ENCODE measurements at regions not wholly inside any gene's neighbourhood (a gene's known extent, or its start where the extent isn't known, plus 50 kb on each side); places are given as distances from the start of the nearest gene placed in this dataset.

- DNase-seq: no peak
Measured at GRCh38 chr1:55947446-55947845, 631.9 kb downstream of the PLPP3 start.

- DNase-seq: no peak
Measured at GRCh38 chr1:55943721-55944435, 635.5 kb downstream of the PLPP3 start.

- no peak for DNase-seq
Measured at GRCh38 chr1:55943012-55943411, 636.4 kb downstream of the PLPP3 start.

GRCh38 chr1:55939866-55940265 lies 639.5 kb downstream of the PLPP3 start:
- DNase-seq: no peak

- no peak for DNase-seq
Measured at GRCh38 chr1:55938861-55939260, 640.5 kb downstream of the PLPP3 start.

GRCh38 chr1:55938376-55938850 lies 641.0 kb downstream of the PLPP3 start:
- DNase-seq: no peak

GRCh38 chr1:55937840-55938375 lies 641.5 kb downstream of the PLPP3 start:
- no peak for DNase-seq

GRCh38 chr1:55935236-55935635 lies 644.1 kb downstream of the PLPP3 start:
- no peak for DNase-seq

GRCh38 chr1:55932402-55932801 lies 647.0 kb downstream of the PLPP3 start:
- DNase-seq: no peak

- no peak for DNase-seq
Measured at GRCh38 chr1:55931081-55931940, 648.1 kb downstream of the PLPP3 start.

- no peak for DNase-seq
Measured at GRCh38 chr1:55929652-55930051, 649.7 kb downstream of the PLPP3 start.

GRCh38 chr1:55928576-55928975 lies 650.8 kb downstream of the PLPP3 start:
- DNase-seq: no peak

- no peak for DNase-seq
Measured at GRCh38 chr1:55927702-55928290, 651.6 kb downstream of the PLPP3 start.

GRCh38 chr1:55926906-55927471 lies 652.4 kb downstream of the PLPP3 start:
- DNase-seq: no peak

GRCh38 chr1:55916907-55917306 lies 662.5 kb downstream of the PLPP3 start:
- no peak for DNase-seq

GRCh38 chr1:55916481-55916880 lies 662.9 kb downstream of the PLPP3 start:
- DNase-seq: no peak

GRCh38 chr1:55913565-55913964 lies 665.8 kb downstream of the PLPP3 start:
- no peak for DNase-seq

GRCh38 chr1:55912438-55912837 lies 666.9 kb downstream of the PLPP3 start:
- DNase-seq: no peak

- no peak for DNase-seq
Measured at GRCh38 chr1:55904541-55904940, 674.8 kb downstream of the PLPP3 start.

- DNase-seq: no peak
Measured at GRCh38 chr1:55898181-55898580, 681.2 kb downstream of the PLPP3 start.

- no peak for DNase-seq
Measured at GRCh38 chr1:55896210-55896609, 681.0 kb upstream of the USP24 start.

GRCh38 chr1:55894521-55894920 lies 679.4 kb upstream of the USP24 start:
- DNase-seq: no peak

- DNase-seq: no peak
Measured at GRCh38 chr1:55893155-55893554, 678.0 kb upstream of the USP24 start.

All from activated naive CD4-positive, alpha-beta T cell (primary cell).